Spleen (tissue), 11 donors: ENCODE measurements at regions not wholly inside any gene's neighbourhood (a gene's known extent, or its start where the extent isn't known, plus 50 kb on each side); places are given as distances from the start of the nearest gene placed in this dataset.

Experiments
- DNase-seq: peaks from one replicate; pipeline ENCODE4 v3.0.0-alpha.2; 2020
- H3K27ac ChIP-seq, 8 donors: fragments of 200-600 bp; sonication (generic) in 7 of 8; 1 replicate in 4 of 8; 2 replicates in 4 of 8; pipeline versions ENCODE4 v1.5.0 to v1.8.0; 2016 to 2021; ENCODE audit warnings: inconsistent platforms in 4 of 8, mild to moderate bottlenecking in 4 of 8, moderate library complexity in 1 of 8
- H3K27me3 ChIP-seq, 7 donors: fragments of 200-600 bp; sonication (generic) in 6 of 7; replicated peaks in 1 of 7; 1 replicate in 4 of 7; 2 replicates in 3 of 7; pipeline versions ENCODE4 v1.5.0 to v1.8.0; 2016 to 2021; ENCODE audit warnings: inconsistent platforms in 3 of 7, mild to moderate bottlenecking in 1 of 7
- H3K36me3 ChIP-seq, 6 donors: fragments of 200-600 bp; sonication (generic) in 5 of 6; 1 replicate in 4 of 6; 2 replicates in 2 of 6; pipeline versions ENCODE4 v1.5.0 to v1.8.0; 2016 to 2021; ENCODE audit warnings: inconsistent platforms in 2 of 6
- H3K4me1 ChIP-seq, 6 donors: fragments of 200-600 bp; sonication (generic) in 5 of 6; 1 replicate in 3 of 6; 2 replicates in 3 of 6; pipeline versions ENCODE4 v1.5.0 to v1.8.0; 2016 to 2021; ENCODE audit warnings: inconsistent platforms in 3 of 6
- H3K4me3 ChIP-seq, 8 donors: fragments of 200-600 bp; sonication (generic) in 7 of 8; 1 replicate in 4 of 8; 2 replicates in 4 of 8; pipeline versions ENCODE4 v1.5.0 to v1.8.0; 2016 to 2021; ENCODE audit warnings: inconsistent platforms in 4 of 8, mild to moderate bottlenecking in 4 of 8, moderate library complexity in 2 of 8
- H3K9me3 ChIP-seq, 8 donors: fragments of 200-600 bp; sonication (generic) in 7 of 8; 1 replicate in 4 of 8; 2 replicates in 4 of 8; pipeline versions ENCODE4 v1.5.0 to v1.8.0; 2016 to 2021; ENCODE audit warnings: inconsistent platforms in 4 of 8
- POLR2A ChIP-seq, 3 donors: fragments of 450-650 bp; IDR thresholded peaks; one replicate each; pipeline ENCODE4 v1.5.1; 2017; ENCODE audit warnings: antibody characterized with exemption in 3 of 3, mild to moderate bottlenecking in 1 of 3
- POLR2AphosphoS5 ChIP-seq, 3 donors: sonication (generic); formaldehyde crosslinking; IDR thresholded peaks; one replicate each; pipeline ENCODE4 v1.5.1; 2017; ENCODE audit warnings: antibody characterized with exemption in 3 of 3
- WGBS, 5 donors: extraction: QIAGEN DNeasy Blood & Tissue Kit in 3 of 5; methylation state at CpG; one replicate each; pipeline versions ENCODE4 v1.1.5 to v1.1.7; 2013 to 2018; 5-methylcytosine and 5-hydroxymethylcytosine counted together
- intact Hi-C: fragments of 100-400 bp; cut with DNase I; formaldehyde crosslinking; loops from one replicate; pipeline ENCODE4 v1.15.0; 2023; ENCODE audit warnings: low total_unique reads
- TF ChIP-seq, protein P1 (sequence below), 11 experiments: fragments of 200-600 bp in 7 of 11; fragments of 450-650 bp in 4 of 11; sonication (generic) in 4 of 11; IDR thresholded peaks in 8 of 11; conservative IDR thresholded peaks in 3 of 11; 1 replicate in 7 of 11; 2 replicates in 4 of 11; pipeline versions ENCODE4 v1.4.0 to v1.8.0; 2016 to 2021; ENCODE audit warnings: antibody characterized with exemption in 11 of 11, inconsistent platforms in 4 of 11, mild to moderate bottlenecking in 1 of 11
- donor health status: healthy with polysubstance abuse.
- donor health status: DM: no; HTN: no; CAD: no; lungs with moderate emphysema.
- donor health status: DM: no; HTN: no; CAD: no.
- donor health status: Bipolar disorder and iron deficiency.
- donor health status: healthy.
- donor health status: DM: no; HTN: no; CAD: no.
- donor health status: DM: yes; HTN: yes; CAD: no.

DNA sequence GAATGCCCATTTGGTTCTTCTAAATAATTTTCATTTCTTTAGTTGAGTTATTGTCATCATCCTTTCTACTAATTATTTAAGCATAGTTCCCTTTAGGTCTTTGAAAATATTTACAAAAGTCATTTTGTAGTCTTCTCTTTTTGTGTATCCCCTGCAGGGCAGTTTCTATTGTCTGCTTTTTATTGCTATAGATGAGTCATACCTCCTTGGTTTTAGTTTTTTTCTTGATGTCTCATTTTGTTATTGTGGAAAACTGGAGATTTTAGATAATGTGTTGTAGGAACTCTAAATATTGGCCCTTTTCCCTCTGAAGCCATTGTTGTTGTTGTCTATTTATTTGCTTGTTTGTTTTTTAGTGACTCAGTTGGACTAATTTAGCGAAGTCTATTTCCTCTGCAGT, 387.9 kb downstream of the NUF2 start:
- Histone ChIP-seq H3K36me3 (no peaks in the 10 kb centered on the region), H3K4me3 (no peak overlapping the region), H3K27ac (no peak overlapping the region), H3K4me1 (no peaks in the 10 kb centered on the region), H3K9me3 (peaks cover 0 to 3% (median 0%) of the 10 kb centered on the region in 8 donors), H3K27me3 (no peaks in the 10 kb centered on the region)
- WGBS, 5 donors: 87 to 98% (median 87%) methylated on average over 1 of the region's 1 CpG
- intact Hi-C loops: no loop called here
- no peak for TF ChIP-seq POLR2A (IDR thresholded peaks at IDR 0.05)
- TF ChIP-seq POLR2AphosphoS5 (IDR thresholded peaks at IDR 0.05): no peak
- TF ChIP-seq, protein P1, sequence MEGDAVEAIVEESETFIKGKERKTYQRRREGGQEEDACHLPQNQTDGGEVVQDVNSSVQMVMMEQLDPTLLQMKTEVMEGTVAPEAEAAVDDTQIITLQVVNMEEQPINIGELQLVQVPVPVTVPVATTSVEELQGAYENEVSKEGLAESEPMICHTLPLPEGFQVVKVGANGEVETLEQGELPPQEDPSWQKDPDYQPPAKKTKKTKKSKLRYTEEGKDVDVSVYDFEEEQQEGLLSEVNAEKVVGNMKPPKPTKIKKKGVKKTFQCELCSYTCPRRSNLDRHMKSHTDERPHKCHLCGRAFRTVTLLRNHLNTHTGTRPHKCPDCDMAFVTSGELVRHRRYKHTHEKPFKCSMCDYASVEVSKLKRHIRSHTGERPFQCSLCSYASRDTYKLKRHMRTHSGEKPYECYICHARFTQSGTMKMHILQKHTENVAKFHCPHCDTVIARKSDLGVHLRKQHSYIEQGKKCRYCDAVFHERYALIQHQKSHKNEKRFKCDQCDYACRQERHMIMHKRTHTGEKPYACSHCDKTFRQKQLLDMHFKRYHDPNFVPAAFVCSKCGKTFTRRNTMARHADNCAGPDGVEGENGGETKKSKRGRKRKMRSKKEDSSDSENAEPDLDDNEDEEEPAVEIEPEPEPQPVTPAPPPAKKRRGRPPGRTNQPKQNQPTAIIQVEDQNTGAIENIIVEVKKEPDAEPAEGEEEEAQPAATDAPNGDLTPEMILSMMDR (IDR thresholded peaks at IDR 0.05 in 8 of 11, conservative IDR thresholded peaks at IDR 0.05 in 3 of 11): no peak
- DNase-seq: no peak

DNA sequence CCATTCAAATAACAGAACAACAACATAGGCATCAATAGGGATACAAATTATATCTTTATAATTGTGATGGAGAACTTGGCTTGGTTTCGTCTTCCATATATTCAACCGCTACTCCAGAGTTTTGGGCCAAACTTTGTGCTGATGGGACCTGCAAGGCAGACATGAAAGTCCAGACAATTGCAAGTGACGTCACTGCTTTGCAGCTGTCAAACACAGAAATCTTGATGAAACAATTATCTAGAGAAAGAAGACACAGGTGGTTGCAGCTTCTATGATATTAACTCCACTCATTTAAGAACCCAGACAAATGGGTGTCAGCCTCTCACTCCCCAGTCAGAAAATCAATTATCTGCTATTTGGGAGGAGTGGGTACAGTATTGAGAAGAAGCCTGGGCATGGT, 390.6 kb downstream of the NUF2 start:
- Histone ChIP-seq H3K4me1 (no peaks in the 10 kb centered on the region), H3K4me3 (no peak overlapping the region), H3K9me3 (peaks cover 0 to 3% (median 0%) of the 10 kb centered on the region in 8 donors), H3K27ac (no peak overlapping the region), H3K27me3 (no peaks in the 10 kb centered on the region), H3K36me3 (no peaks in the 10 kb centered on the region)
- intact Hi-C loops: no loop called here
- TF ChIP-seq POLR2AphosphoS5 (IDR thresholded peaks at IDR 0.05): no peak
- TF ChIP-seq, protein P1 (IDR thresholded peaks at IDR 0.05 in 8 of 11, conservative IDR thresholded peaks at IDR 0.05 in 3 of 11): no peak
- no peak for TF ChIP-seq POLR2A (IDR thresholded peaks at IDR 0.05)
- DNase-seq: no peak
- 92 to 96% (median 96%) methylated on average over 3 of the region's 3 CpGs for WGBS, 5 donors

DNA sequence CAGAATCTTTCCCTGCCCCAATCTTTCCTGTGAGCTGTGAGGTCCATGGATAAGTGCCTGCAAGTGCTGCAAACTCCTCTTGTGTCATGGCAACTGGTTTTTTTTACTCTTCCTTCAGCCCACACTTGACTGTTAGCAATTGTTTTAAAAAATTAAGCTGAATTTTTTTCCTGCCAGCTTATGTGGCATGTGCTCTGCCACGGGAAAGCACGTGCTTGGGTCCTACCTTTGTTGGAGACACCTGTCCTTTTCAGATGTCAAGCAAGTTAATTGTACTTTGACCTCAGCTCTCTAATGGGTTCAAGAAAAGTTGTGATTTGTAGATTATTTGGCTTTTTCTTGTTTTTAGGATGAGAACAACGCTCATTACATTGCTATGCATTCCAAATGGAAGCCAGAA, 398.5 kb downstream of the NUF2 start:
- no peak overlapping the region for H3K4me3 ChIP-seq
- DNase-seq: no peak

DNA sequence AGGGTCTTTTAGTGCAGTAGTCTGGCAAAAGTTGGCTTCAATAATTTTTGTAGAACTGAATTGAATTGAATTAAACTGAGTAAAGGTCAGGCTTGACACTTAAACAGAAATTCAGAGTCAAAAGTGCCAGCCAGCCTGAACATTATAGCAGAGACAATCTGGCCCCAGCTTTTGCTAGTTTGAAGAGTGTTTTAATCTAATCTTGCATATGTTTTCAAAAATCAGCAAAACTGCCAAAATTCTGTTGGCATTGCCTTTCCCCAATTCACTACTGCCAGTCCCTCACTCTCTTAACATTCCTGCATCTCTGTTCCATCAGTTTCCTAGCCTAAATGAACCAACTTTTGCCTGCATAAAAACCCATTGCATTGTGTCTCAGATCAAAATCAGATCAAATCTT, 403.8 kb downstream of the NUF2 start:
- DNase-seq: no peak
- H3K4me3 ChIP-seq: no peak overlapping the region
- no peak overlapping the region for H3K27ac ChIP-seq
- H3K4me1 ChIP-seq: no peaks in the 10 kb centered on the region
- H3K9me3 ChIP-seq: peaks cover 0 to 20% (median 2%) of the 10 kb centered on the region in 8 donors
- no peaks in the 10 kb centered on the region for H3K27me3 ChIP-seq
- intact Hi-C loops: no loop called here
- TF ChIP-seq POLR2A (IDR thresholded peaks at IDR 0.05) (no peak), POLR2AphosphoS5 (IDR thresholded peaks at IDR 0.05) (no peak)
- TF ChIP-seq, protein P1 (IDR thresholded peaks at IDR 0.05 in 8 of 11, conservative IDR thresholded peaks at IDR 0.05 in 3 of 11): no peak
- H3K36me3 ChIP-seq: no peaks in the 10 kb centered on the region

More for the DNA sequence above, 398.5 kb downstream of the NUF2 start:
- no peak overlapping the region for H3K27ac ChIP-seq
- WGBS, 5 donors: 74 to 83% (median 80%) methylated on average over 3 of the region's 3 CpGs
- H3K9me3 ChIP-seq: peaks cover 0 to 39% (median 30%) of the 10 kb centered on the region in 8 donors
- no peaks in the 10 kb centered on the region for H3K36me3 ChIP-seq
- intact Hi-C loops: no loop called here
- H3K4me1 ChIP-seq: no peaks in the 10 kb centered on the region
- H3K27me3 ChIP-seq: no peaks in the 10 kb centered on the region
- TF ChIP-seq, protein P1 (IDR thresholded peaks at IDR 0.05 in 8 of 11, conservative IDR thresholded peaks at IDR 0.05 in 3 of 11): no peak
- TF ChIP-seq POLR2AphosphoS5 (IDR thresholded peaks at IDR 0.05): no peak
- no peak for TF ChIP-seq POLR2A (IDR thresholded peaks at IDR 0.05)
